Stimulated activated CD4-positive, alpha-beta T cell treated with anti-CD3 and anti-CD28 coated beads, Interleukin-4, amount 100 ng/mL, for 24 hours (primary cell): ENCODE measurements at regions not wholly inside any gene's neighbourhood (a gene's known extent, or its start where the extent isn't known, plus 50 kb on each side); places are given as distances from the start of the nearest gene placed in this dataset.

Source experiments
- DNase-seq: peaks from one replicate; pipeline ENCODE4 v3.0.0-alpha.2; 2020

DNA sequence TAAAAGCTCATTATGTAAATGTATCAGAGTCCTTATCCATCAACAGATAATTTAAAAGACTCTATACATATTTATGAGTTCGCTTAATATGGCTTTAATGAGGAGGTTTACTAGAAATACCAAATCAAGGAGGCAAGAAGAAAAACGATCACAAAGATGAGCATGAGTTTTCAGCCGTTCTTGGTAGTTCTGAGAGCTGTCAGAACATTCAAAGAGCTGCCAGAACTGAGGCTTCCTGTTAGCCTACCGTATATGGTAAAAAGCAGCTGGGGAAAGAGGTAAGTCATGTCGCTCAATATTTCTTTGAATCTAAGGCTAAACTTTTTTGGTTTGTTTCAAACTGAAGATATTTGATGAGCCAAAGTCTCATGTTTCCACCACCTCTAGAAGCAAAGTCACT, 115.3 kb upstream of the PLXNC1 start:
- no peak for DNase-seq

DNA sequence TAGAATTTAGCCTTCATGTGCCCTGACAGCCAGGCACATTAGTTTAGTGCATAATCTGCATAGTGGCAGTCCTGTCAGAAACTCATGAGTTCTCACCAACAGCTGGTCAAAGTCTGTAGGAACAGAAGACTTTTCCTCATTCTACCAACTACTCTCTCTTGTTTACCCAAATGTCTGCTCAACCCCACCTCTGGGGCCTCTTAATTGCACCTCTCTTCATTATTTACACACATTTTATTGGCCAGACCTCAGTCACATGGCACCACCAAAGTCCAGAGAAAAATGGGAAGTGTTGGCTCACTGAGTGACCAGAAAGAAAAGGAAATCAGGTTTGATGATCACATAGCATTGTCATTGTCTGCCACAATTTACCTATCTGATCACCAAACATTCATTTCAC, 114.6 kb upstream of the PLXNC1 start:
- no peak for DNase-seq

DNA sequence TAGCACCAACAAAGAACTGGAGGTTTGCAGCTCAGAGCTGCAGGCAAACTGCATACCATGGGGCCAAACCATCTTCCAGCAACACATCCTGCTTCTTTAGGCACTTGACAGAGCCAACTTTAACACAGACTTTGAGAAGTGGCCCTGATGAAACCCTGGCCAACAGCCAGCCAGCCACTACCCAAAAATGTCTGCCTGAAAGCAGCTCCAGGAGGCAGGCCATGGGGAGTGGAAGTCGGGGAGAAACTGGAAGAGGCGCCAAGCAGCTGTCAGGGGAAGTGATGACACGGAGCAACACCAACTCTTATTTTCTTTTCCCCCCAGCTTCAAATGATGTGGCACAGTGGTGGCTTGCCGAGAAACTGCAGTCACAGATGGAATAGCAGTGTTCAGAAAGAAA, 110.9 kb upstream of the PLXNC1 start:
- DNase-seq: no peak

DNA sequence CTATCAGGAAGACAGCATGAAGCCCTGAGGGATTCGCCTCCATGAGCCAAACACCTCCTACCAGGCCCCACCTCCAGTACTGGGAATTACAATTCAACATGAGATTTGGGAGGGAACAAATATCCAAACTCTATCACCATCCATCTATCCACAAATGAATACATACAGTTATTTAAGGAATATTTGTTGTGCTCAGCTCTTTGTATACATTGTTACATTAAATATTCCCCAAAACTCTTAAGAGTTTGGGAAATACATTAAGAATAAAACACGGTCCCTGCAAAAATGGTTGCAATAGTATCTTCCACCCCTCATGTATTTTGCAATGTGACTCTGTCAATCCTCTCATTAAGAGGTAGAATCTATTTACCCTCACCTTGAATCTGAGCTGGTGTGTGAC, 109.8 kb upstream of the PLXNC1 start:
- DNase-seq: no peak

DNA sequence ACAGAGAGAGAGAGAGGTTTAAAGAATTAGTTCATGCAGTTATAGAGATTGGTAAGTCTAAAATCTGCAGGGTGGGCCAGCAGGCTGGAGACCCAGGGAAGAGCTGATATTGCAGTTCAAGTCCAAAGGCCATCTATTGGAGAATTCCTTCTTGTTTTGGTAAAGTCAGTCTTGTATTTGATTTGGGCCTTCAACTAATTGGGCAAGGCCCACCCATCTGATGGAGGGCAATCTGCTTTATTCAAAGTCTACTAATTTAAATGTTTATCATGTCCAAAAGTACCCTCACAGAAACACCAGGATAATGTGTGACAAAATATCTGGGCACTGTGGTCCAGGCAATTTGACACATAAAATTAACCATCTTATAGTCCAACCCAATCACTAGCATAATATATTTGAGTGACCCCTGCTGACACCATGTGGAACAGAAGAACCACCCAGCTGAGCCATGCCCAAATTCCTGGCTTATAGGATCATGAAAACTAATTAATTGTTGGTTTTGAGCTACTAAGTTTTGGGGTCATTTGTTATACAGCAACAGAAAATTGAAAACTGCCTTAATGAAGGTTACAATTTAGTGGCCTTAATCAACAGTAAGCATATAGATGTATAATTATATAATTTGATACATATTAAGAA, 109.1 kb upstream of the PLXNC1 start:
- DNase-seq: no peak

DNA sequence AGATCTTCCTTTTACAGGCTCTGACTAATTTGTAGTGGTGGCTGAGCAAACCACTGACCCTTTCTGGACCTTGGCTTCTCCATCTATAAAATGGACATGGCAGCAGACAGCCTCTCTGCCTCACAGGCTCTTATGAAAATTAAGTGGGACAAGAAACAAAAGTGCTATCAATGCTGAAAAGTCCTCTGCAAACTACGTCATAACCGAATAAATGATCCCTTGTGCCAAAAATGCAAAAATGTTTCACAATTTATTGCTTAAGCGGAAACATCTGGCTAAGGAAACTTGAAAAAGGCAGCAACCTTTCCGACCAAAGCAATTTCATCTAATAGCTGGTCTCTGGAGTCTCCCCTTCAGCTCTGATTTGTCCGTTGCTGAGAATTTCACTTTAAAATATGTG, 108.5 kb upstream of the PLXNC1 start:
- DNase-seq: no peak

DNA sequence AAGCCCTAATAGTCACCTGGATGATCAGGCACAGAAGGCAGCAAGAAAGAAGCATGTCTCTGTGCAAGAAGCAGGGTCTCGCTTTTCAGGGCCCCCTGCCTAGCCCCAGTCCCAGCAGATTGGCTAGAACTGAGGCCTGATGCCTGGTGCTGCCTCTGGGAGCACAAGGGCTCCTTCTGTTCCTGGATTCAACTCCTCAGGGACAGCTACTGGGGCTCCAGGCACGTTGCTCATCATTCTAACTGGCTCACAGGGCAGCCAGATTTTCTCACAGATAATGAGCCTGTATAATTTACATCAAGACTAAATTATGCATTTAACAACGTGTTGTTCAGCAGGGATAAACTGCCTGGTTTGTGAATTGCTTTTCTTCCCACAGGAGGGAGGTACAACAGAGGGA, 106.5 kb upstream of the PLXNC1 start:
- no peak for DNase-seq

DNA sequence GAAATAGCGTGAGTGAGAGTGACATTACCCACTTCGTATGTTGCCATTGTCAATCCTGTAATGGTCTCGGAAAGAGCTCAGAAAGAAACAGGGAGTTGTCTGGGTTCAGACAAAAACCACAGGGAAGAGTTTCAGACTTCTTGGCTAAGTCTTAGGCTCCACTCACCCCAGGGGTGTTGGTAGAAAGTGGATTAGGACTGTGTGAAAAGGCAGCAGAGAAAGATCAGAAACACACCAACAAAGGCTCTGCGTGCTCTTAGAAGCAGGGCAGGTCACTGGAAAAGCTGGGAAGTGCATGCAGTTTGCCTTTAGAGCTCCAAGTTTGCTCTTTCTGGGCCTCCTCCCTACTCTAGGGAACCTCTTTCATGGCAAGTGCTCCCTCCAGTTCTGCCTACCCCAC, 106.1 kb upstream of the PLXNC1 start:
- no peak for DNase-seq

DNA sequence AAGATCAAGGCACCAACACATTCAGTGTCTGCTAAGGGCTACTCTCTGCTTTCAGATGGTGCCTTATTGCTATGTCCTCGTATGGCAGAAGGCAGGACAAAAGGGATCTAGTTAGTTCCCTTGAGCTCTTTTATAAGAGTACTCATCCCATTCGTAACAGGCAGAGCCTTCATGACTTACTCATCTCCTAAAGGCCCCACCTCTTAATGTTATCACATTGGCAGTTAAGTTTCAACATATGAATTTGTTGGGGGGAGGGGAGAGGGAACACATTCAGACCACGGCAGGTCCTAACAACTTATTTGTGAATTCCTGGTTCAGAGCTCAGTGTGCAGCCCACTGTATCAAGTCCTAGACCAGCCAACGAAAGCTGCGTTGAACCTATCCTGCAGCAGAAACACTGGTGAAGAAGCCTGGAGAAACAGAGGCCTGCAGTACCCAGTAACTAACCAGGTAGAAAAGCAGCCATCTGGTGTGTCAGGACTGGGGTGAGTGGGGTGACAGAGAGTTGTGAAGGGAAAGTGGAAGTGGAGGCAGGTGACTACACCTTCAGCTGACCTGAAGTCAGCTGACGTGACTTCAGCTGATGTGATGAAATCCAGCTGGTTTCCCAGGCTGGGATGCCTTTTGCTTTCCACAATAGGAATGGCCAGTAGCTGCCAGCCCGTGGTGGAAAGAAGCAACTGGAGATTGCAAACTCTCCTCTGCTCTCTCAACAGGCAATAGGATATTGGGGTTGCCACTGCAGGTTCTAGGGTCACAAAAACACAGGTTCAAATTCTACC, 101.6 kb upstream of the PLXNC1 start:
- DNase-seq: no peak

DNA sequence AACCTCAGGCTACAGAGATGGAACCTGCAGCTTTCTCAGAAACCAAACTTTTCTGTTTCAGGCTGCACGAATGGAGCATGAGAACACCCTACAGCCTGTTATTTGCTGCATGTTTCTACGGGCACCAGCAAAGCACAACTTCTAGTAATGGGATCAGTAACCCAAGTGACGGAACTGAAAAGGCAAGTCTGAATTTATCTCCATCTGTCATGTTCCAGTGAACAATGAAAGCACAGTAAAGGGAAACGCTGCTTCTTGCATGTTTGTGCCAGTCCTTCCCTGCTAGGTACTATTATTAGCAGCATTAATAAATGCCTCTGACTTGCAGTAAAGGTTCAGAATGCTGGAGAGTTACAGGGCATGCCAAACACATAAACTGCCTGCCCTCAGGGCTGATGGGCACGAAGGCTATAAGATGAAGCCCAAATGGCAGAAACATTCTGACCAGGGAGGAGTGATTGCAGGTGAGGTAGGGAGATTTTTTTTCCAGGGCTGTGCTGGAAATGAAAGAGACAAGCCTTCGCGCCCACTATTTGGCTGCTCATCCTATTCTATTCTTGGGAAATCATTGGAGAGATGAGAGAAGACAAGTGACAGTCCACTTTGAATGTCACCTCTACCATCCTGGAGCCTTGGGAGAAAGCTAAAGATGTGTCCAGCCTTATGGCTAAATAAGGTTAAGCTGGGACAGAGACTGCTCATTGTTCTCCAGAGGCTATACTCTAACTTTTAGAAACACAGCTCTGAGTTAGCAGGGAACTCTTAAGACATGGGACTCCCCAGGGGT, 100.4 kb upstream of the PLXNC1 start:
- DNase-seq: no peak

DNA sequence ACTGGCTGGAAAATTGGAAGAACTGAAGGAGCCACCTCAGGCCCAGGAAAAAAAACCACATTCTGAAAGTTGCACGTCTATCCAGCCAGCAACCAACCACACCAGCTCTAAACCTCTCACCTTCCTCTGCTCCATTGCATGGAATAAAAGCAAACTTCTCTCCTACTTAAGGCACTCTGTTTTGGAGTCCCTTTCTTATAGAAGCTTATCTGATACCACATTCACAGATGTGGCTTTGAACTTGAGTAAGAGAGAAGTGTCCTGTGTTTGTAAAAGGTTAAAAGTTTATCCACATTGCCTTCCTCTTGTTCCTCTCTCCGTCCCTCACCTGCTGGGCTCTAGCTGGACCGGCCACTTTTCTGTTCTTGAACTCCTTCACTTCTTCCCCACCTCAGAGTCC, 99.6 kb upstream of the PLXNC1 start:
- DNase-seq: no peak

DNA sequence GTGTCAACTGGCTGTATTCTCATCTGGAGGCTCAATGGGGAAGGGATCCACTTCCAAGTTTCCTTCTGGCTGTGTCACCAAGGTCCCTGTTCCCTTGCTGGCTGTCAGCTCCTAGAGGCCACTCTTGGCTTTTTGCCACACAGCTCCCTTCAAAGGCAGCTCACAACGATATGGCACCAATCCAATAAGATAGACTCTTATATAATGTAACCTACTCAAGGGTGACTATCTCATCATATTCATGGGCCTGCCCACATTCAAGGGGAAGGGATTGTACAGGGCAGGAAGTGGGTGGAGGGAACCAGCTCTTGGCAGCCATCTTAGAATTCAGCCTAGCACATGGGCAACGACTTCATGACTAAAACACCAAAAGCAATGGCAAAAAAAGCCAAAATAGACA, 98.7 kb upstream of the PLXNC1 start:
- DNase-seq: no peak

DNA sequence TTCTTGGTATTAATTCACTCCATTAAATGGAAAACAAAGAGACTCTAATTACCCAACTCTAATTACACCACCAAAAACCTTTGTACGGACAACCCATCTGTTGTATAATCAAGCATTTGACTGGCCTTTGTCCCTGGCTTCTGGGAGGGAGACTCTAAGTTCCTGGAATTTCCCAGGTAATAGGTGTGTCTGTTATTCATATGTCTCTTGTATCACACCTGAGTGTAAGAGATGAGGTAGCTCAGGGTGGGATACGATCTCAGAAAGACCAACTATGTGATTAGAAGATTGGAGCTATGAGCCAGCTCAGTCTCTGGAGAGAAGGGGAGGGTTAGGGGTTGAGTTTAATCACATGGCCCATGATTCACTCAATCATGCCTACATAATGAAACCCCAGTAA, 94.7 kb upstream of the PLXNC1 start:
- no peak for DNase-seq

DNA sequence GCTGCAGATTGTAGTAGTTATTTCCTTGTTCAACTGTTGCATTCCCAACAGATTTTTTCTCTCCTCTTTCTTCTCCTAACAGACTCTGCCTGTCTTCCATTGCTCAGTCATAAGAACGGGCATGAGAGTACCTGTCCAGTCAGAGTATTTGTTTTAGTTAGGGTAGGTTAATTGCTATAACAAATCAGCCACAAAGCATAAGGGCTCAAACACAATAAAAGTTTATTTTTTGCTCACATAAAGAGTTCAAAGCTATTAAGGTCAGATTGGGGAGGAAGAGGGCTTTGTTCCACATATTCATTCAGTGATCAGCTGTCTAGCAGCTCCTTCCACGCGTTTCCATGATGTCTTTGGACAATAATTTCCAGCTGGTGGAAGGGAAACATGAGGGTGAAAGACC, 92.8 kb upstream of the PLXNC1 start:
- DNase-seq: no peak

DNA sequence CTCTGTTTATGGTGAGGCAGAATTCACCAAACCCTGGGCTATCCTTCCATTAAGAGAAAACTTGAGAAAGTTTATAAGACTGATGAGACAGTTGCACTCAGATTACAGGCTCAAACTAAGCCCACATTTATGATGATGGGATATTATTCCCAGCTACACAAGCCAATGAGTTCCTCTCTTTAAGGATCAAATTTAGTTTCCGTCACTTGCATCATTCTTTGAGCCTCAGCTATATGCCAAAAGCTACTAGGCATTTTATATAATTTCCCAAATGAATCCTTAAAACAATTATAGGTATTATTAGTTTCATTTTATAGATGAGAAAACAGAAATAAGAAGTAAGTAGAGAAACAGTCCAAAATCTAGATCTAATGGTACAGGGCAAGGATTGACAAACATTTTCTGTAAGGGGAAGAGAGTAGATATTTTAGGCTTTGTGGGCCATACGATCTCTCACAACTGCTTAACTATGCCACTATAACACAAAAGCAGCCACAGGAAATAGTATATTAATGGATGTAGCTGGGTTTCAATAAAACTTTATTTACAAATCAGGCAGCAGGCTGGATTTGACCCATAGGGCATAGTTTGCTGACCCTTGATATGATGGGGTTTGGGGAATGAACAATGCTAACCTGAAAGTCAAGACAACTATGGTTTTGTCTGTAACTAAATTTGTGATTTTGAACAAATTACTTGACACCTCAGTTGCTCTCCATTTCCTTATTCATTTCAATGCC, 91.8 kb upstream of the PLXNC1 start:
- DNase-seq: no peak

DNA sequence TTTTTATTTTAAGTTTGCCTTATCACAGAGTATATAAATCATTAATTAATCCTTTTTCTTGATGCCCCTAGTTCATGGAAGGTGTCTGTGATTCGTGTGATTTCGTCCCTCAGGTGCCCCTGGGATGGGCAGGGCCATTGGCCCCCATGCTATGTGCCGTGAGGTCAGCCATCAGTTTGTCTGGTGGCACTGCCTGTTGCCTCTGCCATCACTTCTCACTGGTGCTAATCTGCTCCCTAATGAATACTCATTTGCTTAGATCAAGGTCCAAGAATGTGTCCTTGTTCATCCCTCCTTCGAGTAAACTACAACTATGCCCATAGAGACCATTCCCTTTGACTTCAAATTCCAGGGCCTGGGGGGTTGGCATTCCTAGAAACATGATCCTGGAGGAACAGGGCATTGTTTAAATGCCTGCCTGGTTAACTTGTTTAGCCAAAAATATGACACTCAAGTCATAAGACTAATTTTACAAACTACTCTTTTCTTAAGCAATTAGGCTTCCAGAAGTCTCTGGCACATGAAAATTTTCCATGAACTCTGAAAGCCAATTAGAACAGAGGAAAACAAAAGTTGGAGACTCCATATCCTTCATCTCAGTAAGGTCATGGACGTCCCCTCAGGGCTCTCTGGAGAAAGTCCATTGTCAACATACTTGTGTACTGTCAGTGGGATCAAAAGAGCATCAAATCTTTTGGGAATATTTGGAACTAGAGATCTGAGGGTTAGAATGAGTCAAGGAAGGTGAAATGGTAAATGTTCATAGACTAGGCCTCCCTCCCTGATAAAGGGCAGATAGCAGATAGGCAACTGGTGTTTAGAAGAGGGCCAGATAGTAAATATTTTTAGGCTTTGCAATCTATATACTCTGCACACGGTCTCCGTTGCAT, 90.9 kb upstream of the PLXNC1 start:
- DNase-seq: no peak

DNA sequence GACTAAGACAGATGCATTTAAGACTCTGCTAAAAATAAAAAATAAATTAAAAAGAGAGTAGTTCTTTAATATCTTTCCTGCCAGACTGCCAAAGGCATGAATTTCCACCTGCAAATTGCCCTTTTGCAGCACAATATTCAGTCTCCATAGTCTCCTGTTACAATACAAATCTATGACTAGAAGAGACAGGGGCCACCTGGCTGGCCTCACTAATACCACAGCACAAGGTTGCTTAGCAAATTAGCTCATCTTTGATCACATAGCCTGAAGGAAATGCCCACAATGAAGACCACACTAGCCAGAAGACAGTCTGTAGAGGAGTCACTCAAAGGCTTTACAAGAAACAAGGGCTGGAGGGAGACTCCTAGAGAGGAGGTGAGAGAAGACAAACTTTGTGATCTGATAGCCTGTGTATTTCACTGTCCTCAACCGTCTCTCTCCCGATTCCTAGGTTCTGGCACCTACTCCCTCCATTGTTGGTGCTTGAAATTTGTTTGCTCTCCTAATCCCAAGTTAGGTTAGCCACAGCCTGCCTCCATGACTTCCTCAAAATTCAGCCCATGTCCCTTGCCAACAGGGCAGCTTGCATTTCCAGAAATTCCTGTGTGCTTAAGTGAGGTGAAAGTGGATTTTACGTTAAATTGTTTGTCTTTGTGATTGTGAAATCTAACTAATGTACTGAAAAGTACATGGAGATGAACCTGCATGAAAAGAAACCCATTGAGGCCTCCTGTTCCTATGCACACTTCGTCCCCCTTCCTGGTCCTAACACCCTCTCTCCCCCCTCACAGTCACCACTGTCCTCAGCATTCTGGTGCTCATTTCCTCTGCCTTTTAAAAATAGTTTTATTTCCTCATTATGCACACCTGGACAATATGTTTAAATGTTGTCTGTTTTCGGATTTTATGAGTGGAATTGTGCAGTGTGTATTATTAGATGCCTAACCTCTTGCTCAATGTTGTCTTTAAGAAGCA, 88.7 kb upstream of the PLXNC1 start:
- no peak for DNase-seq

DNA sequence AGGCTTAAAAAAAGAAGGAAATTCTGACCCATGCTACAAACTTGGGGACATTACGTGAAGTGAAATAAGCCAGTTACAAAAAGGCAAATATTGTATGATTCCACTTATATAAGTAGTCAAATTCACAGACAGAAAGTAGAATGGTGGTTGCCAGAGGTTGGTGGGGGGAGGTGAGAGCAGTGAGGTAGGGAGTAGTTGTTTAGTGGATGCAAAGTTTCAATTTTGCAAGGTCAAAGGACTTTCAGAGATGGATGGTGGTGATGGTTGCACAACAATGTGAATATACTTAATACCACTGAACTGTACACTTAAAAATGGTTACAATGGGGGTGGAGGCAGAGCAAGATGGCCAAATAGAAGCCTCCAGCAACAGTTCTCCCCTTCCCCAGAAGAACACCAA, 86.2 kb upstream of the PLXNC1 start:
- no peak for DNase-seq

DNA sequence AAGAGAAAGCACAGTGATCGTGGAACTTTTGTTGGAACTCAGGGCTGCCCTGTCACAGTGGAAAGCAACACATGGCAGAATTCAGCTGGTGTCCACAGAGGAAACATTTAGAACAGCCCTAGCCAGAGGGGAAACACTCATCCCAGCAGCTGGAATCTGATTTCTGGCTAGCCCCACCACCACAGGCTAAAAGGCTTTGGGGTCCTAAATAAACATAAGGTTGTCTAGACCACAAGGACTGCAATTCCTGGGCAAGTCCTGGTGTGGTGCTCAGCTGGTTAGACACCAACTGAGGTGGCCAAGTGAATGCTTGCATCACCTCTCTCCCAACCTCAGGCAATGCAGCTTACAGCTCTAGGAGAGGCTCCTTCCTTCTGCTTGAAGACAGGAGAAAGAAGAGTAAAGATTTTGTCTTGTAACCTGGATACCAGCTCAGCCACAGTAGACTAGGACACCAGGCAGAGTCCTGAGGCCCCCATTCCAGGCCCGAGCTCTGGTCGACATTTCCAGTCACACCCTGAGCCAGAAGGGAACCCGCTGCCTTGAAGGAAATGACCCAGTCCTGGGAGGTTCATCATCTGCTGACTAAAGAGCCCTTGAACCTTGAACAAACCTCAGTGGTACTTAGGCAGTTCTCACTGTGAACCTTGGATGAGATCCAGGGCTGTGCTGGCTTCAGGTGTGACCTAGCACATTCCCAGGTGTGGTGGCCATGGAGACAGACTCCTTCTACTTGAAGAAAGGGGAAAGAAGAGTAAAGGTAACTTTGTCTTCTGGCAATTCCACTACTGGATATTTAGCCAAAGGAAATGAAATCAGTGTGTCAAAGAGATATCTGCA, 85.4 kb upstream of the PLXNC1 start:
- DNase-seq: no peak

DNA sequence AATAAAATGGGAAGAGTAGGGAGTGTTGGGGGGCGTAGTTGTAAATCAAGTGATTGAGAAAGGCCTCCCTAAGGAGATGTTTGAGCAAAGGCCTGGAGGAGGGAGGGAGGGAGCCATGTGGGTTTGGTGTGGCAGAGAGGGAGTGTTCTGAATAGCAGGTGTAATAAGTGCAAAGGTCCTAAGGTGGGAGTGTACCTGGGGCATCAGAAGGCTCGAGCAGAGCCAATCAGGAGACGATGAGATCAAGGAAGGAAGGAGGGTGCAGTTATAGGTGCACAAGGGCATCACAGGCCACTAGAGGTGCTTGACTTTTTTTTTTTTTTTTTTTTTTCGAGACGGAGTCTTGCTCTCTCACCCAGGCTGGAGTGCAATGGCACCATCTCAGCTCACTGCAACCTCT, 77.9 kb upstream of the PLXNC1 start:
- DNase-seq: no peak
